Activated naive CD4-positive, alpha-beta T cell treated with anti-CD3 and anti-CD28 coated beads for 36 hours (primary cell): ENCODE measurements at regions not wholly inside any gene's neighbourhood (a gene's known extent, or its start where the extent isn't known, plus 50 kb on each side); places are given as distances from the start of the nearest gene placed in this dataset.
"Not testable (repeated sequence)": the region's sequence is repeated elsewhere in the genome, so short reads cannot be mapped to it uniquely, and the experiment has no call there.

Source experiments
- CTCF ChIA-PET: fragments of 350-600 bp; sonication (Branson Sonifier 250); formaldehyde crosslinking; loops from one replicate; lab custom pipeline; 2021; ENCODE audit warnings: antibody characterized with exemption; lab: Charles Lee
- DNase-seq: peaks from one replicate; pipeline ENCODE4 v3.0.0-alpha.2; 2020
- H3K27ac Mint-ChIP-seq: one replicate; pipeline ENCODE4 v1.8.0; 2021; ENCODE audit warnings: mild to moderate bottlenecking, mixed read lengths
- H3K27me3 Mint-ChIP-seq: one replicate; pipeline ENCODE4 v1.8.0; 2021; ENCODE audit warnings: low read depth, mixed read lengths
- H3K36me3 Mint-ChIP-seq: one replicate; pipeline ENCODE4 v1.8.0; 2021; ENCODE audit warnings: low read depth, mixed read lengths
- H3K4me1 Mint-ChIP-seq: one replicate; pipeline ENCODE4 v1.8.0; 2021; ENCODE audit warnings: low read depth, mixed read lengths
- H3K4me3 Mint-ChIP-seq: one replicate; pipeline ENCODE4 v1.8.0; 2021; ENCODE audit warnings: mild to moderate bottlenecking, moderate library complexity, mixed read lengths
- H3K9me3 Mint-ChIP-seq: one replicate; pipeline ENCODE4 v1.8.0; 2021; ENCODE audit warnings: mixed read lengths
- intact Hi-C: fragments of 100-400 bp; cut with micrococcal nuclease; formaldehyde crosslinking; loops from one replicate; pipeline ENCODE4 v1.15.1; 2023

- intact Hi-C loops = no loop called here
- Mint-ChIP-seq H3K36me3 (no peaks in the 10 kb centered on the region), H3K27ac (no peak overlapping the region), H3K27me3 (no peaks in the 10 kb centered on the region), H3K4me3 (no peak overlapping the region), H3K4me1 (no peaks in the 10 kb centered on the region), H3K9me3 (no peaks in the 10 kb centered on the region)
- DNase-seq = no peak
- CTCF ChIA-PET = interaction anchor here (0.6 to 1.5 kb wide), 3 partner anchors 46 to 52 kb away, joined by 3 to 5 read pairs (median 4); no protein-coding TSS in a partner anchor
These were observed 64.4 kb upstream of the IFNLR1 start for GRCh38 chr1:24251501-24251900.

DNA sequence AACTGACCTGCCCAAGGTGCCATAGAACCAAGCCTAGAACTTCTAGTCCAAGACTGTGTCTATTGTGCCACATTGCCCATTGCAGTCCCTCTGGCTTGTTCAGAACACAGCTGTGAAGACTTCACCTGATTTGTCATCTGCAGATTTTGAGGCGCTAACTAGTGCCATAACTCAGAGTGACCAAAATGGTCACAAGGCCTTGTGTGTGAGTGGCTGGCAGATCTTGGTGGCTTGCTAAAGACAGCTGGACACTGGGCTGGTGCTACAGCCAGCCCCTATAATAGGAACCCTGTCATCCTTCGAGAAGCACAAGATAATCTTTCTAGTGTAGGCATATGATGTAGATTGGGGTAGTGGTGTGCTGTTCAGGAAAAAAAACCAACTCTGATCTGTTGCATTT lies 63.7 kb upstream of the IFNLR1 start:
- CTCF ChIA-PET = interaction anchor here (0.6 to 1.5 kb wide), 2 partner anchors 47 to 50 kb away, joined by 3 to 4 read pairs; no protein-coding TSS in a partner anchor

DNA sequence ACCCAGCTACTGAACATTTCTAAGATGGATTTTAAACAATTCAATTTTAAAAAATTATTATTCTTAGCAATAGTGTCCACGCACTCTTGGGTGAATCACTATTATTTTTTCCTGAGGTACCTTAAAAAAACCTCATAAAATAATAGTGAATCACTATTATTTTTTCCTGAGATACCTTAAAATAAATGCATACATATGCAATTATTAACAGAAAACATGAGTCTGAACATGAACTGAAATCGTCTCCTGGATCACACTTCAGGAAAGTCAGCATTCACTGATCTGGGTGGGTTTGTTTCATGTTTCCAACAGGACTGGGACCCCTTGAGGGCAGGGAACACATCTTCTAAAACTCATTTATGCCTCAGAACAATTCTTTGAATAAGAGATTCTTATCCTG lies 63.1 kb upstream of the IFNLR1 start:
- no peak for DNase-seq
- no peaks in the 10 kb centered on the region for H3K9me3 Mint-ChIP-seq
- no peaks in the 10 kb centered on the region for H3K27me3 Mint-ChIP-seq
- no peak overlapping the region for H3K4me3 Mint-ChIP-seq
- H3K36me3 Mint-ChIP-seq = no peaks in the 10 kb centered on the region
- no peak overlapping the region for H3K27ac Mint-ChIP-seq
- intact Hi-C loops = no loop called here
- CTCF ChIA-PET = interaction anchor here (1.5 kb wide), 1 partner anchor 49 kb away, joined by 4 read pairs; no protein-coding TSS in a partner anchor
- no peaks in the 10 kb centered on the region for H3K4me1 Mint-ChIP-seq

More for the DNA sequence above, 63.7 kb upstream of the IFNLR1 start:
- no peaks in the 10 kb centered on the region for H3K9me3 Mint-ChIP-seq
- DNase-seq = no peak
- intact Hi-C loops = no loop called here
- H3K4me3 Mint-ChIP-seq = no peak overlapping the region
- H3K27ac Mint-ChIP-seq = no peak overlapping the region
- no peaks in the 10 kb centered on the region for H3K4me1 Mint-ChIP-seq
- H3K36me3 Mint-ChIP-seq = no peaks in the 10 kb centered on the region
- H3K27me3 Mint-ChIP-seq = no peaks in the 10 kb centered on the region

DNA sequence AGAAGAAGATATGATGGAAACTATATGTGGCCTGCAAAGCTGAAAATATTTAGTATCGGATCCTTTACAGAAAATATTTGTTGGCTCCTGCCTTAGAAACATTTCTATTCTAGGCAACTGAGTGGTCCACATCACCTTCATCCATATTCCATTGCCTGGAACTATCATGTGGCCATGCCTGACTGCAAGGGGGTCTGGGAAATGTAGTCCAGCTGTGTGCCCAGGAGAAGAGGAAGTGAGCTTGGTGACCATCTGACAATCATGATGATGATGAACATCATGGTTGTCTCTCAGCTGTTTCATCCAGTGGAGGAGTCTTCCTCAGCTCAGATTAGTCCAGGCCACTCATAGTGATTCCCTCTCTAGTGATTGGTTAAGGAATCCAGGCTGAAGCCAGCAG lies 61.8 kb upstream of the IFNLR1 start:
- Mint-ChIP-seq H3K27me3 (no peaks in the 10 kb centered on the region), H3K36me3 (no peaks in the 10 kb centered on the region), H3K9me3 (no peaks in the 10 kb centered on the region), H3K27ac (no peak overlapping the region), H3K4me3 (no peak overlapping the region), H3K4me1 (no peaks in the 10 kb centered on the region)
- intact Hi-C loops = no loop called here
- CTCF ChIA-PET = interaction anchor here (0.5 to 0.9 kb wide), 2 partner anchors 47 to 521 kb away, joined by 3 read pairs; no protein-coding TSS in a partner anchor
- DNase-seq = no peak

GRCh38 chr1:24247337-24247736 lies 60.2 kb upstream of the IFNLR1 start:
- CTCF ChIA-PET = interaction anchor here (0.6 kb wide), 2 partner anchors 20 to 148 kb away, joined by 3 read pairs; no protein-coding TSS in a partner anchor
- intact Hi-C loops = not testable (repeated sequence)

GRCh38 chr1:24244519-24245268 lies 57.6 kb upstream of the IFNLR1 start:
- CTCF ChIA-PET = no interaction called here
- no peaks in the 10 kb centered on the region for H3K4me1 Mint-ChIP-seq
- no peaks in the 10 kb centered on the region for H3K36me3 Mint-ChIP-seq

More at GRCh38 chr1:24247337-24247736, 60.2 kb upstream of the IFNLR1 start:
- H3K4me1 Mint-ChIP-seq, H3K36me3 Mint-ChIP-seq, H3K9me3 Mint-ChIP-seq, H3K4me3 Mint-ChIP-seq, H3K27me3 Mint-ChIP-seq, DNase-seq, H3K27ac Mint-ChIP-seq: not testable (repeated sequence)

GRCh38 chr1:24237750-24238395 lies 50.8 kb upstream of the IFNLR1 start:
- Mint-ChIP-seq H3K4me3 (no peak overlapping the region), H3K27ac (no peak overlapping the region), H3K9me3 (peaks cover 4% of the 10 kb centered on the region), H3K36me3 (no peaks in the 10 kb centered on the region), H3K4me1 (peaks cover 14% of the 10 kb centered on the region), H3K27me3 (peaks cover 11% of the 10 kb centered on the region)
- no peak for DNase-seq
- intact Hi-C loops = loop anchor here (2.0 kb wide), 1 partner anchor 71 kb away; no protein-coding TSS in a partner anchor
- CTCF ChIA-PET = no interaction called here

More at GRCh38 chr1:24244519-24245268, 57.6 kb upstream of the IFNLR1 start:
- DNase-seq = no peak
- intact Hi-C loops = no loop called here
- no peaks in the 10 kb centered on the region for H3K27me3 Mint-ChIP-seq
- H3K27ac Mint-ChIP-seq = no peak overlapping the region
- no peak overlapping the region for H3K4me3 Mint-ChIP-seq
- no peaks in the 10 kb centered on the region for H3K9me3 Mint-ChIP-seq

- DNase-seq = no peak
- CTCF ChIA-PET = interaction anchor here (0.6 to 1.0 kb wide), 2 partner anchors 35 to 207 kb away, joined by 3 to 5 read pairs; no protein-coding TSS in a partner anchor
- no peak overlapping the region for H3K4me3 Mint-ChIP-seq
- no peaks in the 10 kb centered on the region for H3K36me3 Mint-ChIP-seq
- H3K4me1 Mint-ChIP-seq = peaks cover 14% of the 10 kb centered on the region
- H3K27ac Mint-ChIP-seq = no peak overlapping the region
- H3K9me3 Mint-ChIP-seq = peaks cover 4% of the 10 kb centered on the region
- peaks cover 11% of the 10 kb centered on the region for H3K27me3 Mint-ChIP-seq
- intact Hi-C loops = loop anchor here (1.0 to 2.0 kb wide), 2 partner anchors 40 to 72 kb away; no protein-coding TSS in a partner anchor
These were observed 49.8 kb upstream of the IFNLR1 start for GRCh38 chr1:24236789-24237371.
